H9 (cell line): ENCODE measurements at regions not wholly inside any gene's neighbourhood (a gene's known extent, or its start where the extent isn't known, plus 50 kb on each side); places are given as distances from the start of the nearest gene placed in this dataset.

Experiments
- DNase-seq: peaks from one replicate; pipeline ENCODE4 v3.0.0-alpha.2; 2017
- H2AFZ ChIP-seq: one replicate; pipeline ENCODE4 v1.6.1; 2013; ENCODE audit warnings: mild to moderate bottlenecking, low read length, control low read depth, moderate library complexity
- H2AK5ac ChIP-seq: 2 replicates; pipeline ENCODE4 v1.6.1; 2013; ENCODE audit warnings: low read length, control low read depth, mixed read lengths; ENCODE audit not compliant: insufficient read length
- H2BK120ac ChIP-seq: one replicate; pipeline ENCODE4 v1.6.1; 2013; ENCODE audit warnings: low read depth, mild to moderate bottlenecking, low read length, control low read depth, inconsistent platforms; ENCODE audit not compliant: poor library complexity, severe bottlenecking
- H2BK12ac ChIP-seq: 2 replicates; pipeline ENCODE4 v1.6.1; 2013; ENCODE audit warnings: low read length, control low read depth, mixed read lengths, low read depth; ENCODE audit not compliant: insufficient read length
- H2BK15ac ChIP-seq: 2 replicates; pipeline ENCODE4 v1.6.1; 2013; ENCODE audit warnings: low read depth, low read length, control low read depth
- H2BK20ac ChIP-seq: one replicate; pipeline ENCODE4 v1.6.1; 2013; ENCODE audit warnings: low read depth, mild to moderate bottlenecking, low read length, control low read depth, inconsistent platforms; ENCODE audit not compliant: poor library complexity, severe bottlenecking
- H2BK5ac ChIP-seq: 2 replicates; pipeline ENCODE4 v1.6.1; 2013; ENCODE audit warnings: low read length, control low read depth, mixed read lengths; ENCODE audit not compliant: insufficient read length
- H3K14ac ChIP-seq: 2 replicates; pipeline ENCODE4 v1.6.1; 2013; ENCODE audit warnings: low read length, control low read depth; ENCODE audit not compliant: insufficient read depth
- H3K18ac ChIP-seq: 2 replicates; pipeline ENCODE4 v1.6.1; 2013; ENCODE audit warnings: low read depth, mild to moderate bottlenecking, mixed read lengths, low read length, control low read depth; ENCODE audit not compliant: insufficient read length
- H3K23ac ChIP-seq: 2 replicates; pipeline ENCODE4 v1.6.1; 2013; ENCODE audit warnings: low read length, control low read depth, mixed read lengths, low read depth; ENCODE audit not compliant: insufficient read length
- H3K23me2 ChIP-seq: 2 replicates; pipeline ENCODE4 v1.6.1; 2013; ENCODE audit warnings: low read depth, mild to moderate bottlenecking, mixed read lengths, low read length, control low read depth; ENCODE audit not compliant: insufficient read length, poor library complexity, severe bottlenecking
- H3K27ac ChIP-seq: 2 replicates; pipeline ENCODE4 v1.5.1; 2013; ENCODE audit warnings: low read length, control low read depth, mixed read lengths, low read depth; ENCODE audit not compliant: insufficient read length
- H3K27me3 ChIP-seq: 2 replicates; pipeline ENCODE4 v1.6.1; 2013; ENCODE audit warnings: low read length, control low read depth, inconsistent platforms; ENCODE audit not compliant: insufficient read depth
- H3K4ac ChIP-seq: 2 replicates; pipeline ENCODE4 v1.6.1; 2013; ENCODE audit warnings: low read depth, mild to moderate bottlenecking, control low read depth, inconsistent platforms, low read length, moderate library complexity
- H3K4me1 ChIP-seq: 2 replicates; pipeline ENCODE4 v1.6.1; 2013; ENCODE audit warnings: low read length, control low read depth, inconsistent platforms; ENCODE audit not compliant: insufficient read depth
- H3K4me2 ChIP-seq: 2 replicates; pipeline ENCODE4 v1.6.1; 2013; ENCODE audit warnings: low read length, control low read depth, mixed read lengths; ENCODE audit not compliant: insufficient read length, insufficient read depth
- H3K56ac ChIP-seq: 2 replicates; pipeline ENCODE4 v1.6.1; 2013; ENCODE audit warnings: low read depth, mild to moderate bottlenecking, mixed read lengths, low read length, control low read depth; ENCODE audit not compliant: insufficient read length
- H3K79me1 ChIP-seq: 2 replicates; pipeline ENCODE4 v1.6.1; 2013; ENCODE audit warnings: low read depth, mild to moderate bottlenecking, moderate library complexity, low read length, control low read depth, inconsistent platforms; ENCODE audit not compliant: insufficient read depth, poor library complexity, severe bottlenecking
- H3K79me2 ChIP-seq: 2 replicates; pipeline ENCODE4 v1.6.1; 2013; ENCODE audit warnings: low read length, control low read depth, inconsistent platforms; ENCODE audit not compliant: insufficient read depth
- H3K9ac ChIP-seq: 2 replicates; pipeline ENCODE4 v1.6.1; 2013; ENCODE audit warnings: low read length, control low read depth, mixed read lengths; ENCODE audit not compliant: insufficient read length; ENCODE audit errors: extremely low read depth
- H3K9me3 ChIP-seq: one replicate; pipeline ENCODE4 v1.6.1; 2013; ENCODE audit warnings: low read depth, low read length, inconsistent platforms; ENCODE audit not compliant: control insufficient read depth
- H3T11ph ChIP-seq: one replicate; pipeline ENCODE4 v1.6.1; 2013; ENCODE audit warnings: mild to moderate bottlenecking, low read length, control low read depth, inconsistent platforms
- H4K20me1 ChIP-seq: one replicate; pipeline ENCODE4 v1.6.1; 2013; ENCODE audit not compliant: control insufficient read depth, insufficient read length, insufficient read depth
- H4K5ac ChIP-seq: 2 replicates; pipeline ENCODE4 v1.6.1; 2013; ENCODE audit warnings: low read depth, mild to moderate bottlenecking, mixed read lengths, low read length, control low read depth; ENCODE audit not compliant: insufficient read length
- H4K8ac ChIP-seq: replicated peaks from 2 replicates; pipeline ENCODE4 v1.6.1; 2013; ENCODE audit warnings: low read length, control low read depth, mixed read lengths, low read depth; ENCODE audit not compliant: insufficient read length
- H4K91ac ChIP-seq: 2 replicates; pipeline ENCODE4 v1.6.1; 2013; ENCODE audit warnings: low read depth, mild to moderate bottlenecking, moderate library complexity, mixed read lengths, low read length, control low read depth; ENCODE audit not compliant: insufficient read length
- H3K27ac Mint-ChIP-seq, 3 experiments: 2 replicates in 2 of 3; 3 replicates in 1 of 3; pipeline ENCODE4 v1.8.0; 2020 to 2021; ENCODE audit warnings: mixed read lengths in 3 of 3, mild to moderate bottlenecking in 1 of 3, moderate library complexity in 1 of 3
- H3K27me3 Mint-ChIP-seq: 2 replicates; pipeline ENCODE4 v1.8.0; 2021; ENCODE audit warnings: low read depth, mild to moderate bottlenecking, moderate library complexity, mixed read lengths
- H3K36me3 Mint-ChIP-seq, 3 experiments: 2 replicates in 2 of 3; 3 replicates in 1 of 3; pipeline ENCODE4 v1.8.0; 2020 to 2021; ENCODE audit warnings: low read depth in 3 of 3, mixed read lengths in 3 of 3; ENCODE audit not compliant: insufficient read depth in 1 of 3
- H3K4me1 Mint-ChIP-seq, 2 experiments: 2 replicates each; pipeline ENCODE4 v1.8.0; 2020; ENCODE audit warnings: mixed read lengths in 2 of 2
- H3K4me3 Mint-ChIP-seq, 2 experiments: 2 replicates in 1 of 2; 3 replicates in 1 of 2; pipeline ENCODE4 v1.8.0; 2020 to 2021; ENCODE audit warnings: mild to moderate bottlenecking in 2 of 2, mixed read lengths in 2 of 2, moderate library complexity in 1 of 2
- H3K9me3 Mint-ChIP-seq, 2 experiments: 2 replicates in 1 of 2; 3 replicates in 1 of 2; pipeline ENCODE4 v1.8.0; 2020; ENCODE audit warnings: mild to moderate bottlenecking in 2 of 2, mixed read lengths in 2 of 2, moderate library complexity in 1 of 2
- WGBS: extraction: QIAGEN DNeasy Blood & Tissue Kit; methylation state at CpG from one replicate; pipeline ENCODE4 v1.1.7; 2013; ENCODE audit warnings: missing lambda C conversion rate, low lambda C conversion rate, mixed read lengths; ENCODE audit not compliant: insufficient read length; ENCODE audit errors: extremely low coverage; 5-methylcytosine and 5-hydroxymethylcytosine counted together
- TF ChIP-seq, protein P1 (sequence below): fragments of 200-600 bp; sonication (generic); conservative IDR thresholded peaks from 3 replicates; pipeline ENCODE4 v1.8.0; 2021; ENCODE audit warnings: antibody characterized with exemption, mild to moderate bottlenecking

GRCh38 chr10:28774051-28774995 lies 97.0 kb downstream of the BAMBI start:
- Histone ChIP-seq H3K56ac (no peak overlapping the region), H2AFZ (no peak overlapping the region), H3K4ac (no peak overlapping the region), H3T11ph (no peak overlapping the region), H2AK5ac (no peak overlapping the region), H2BK20ac (no peak overlapping the region), H2BK5ac (no peak overlapping the region), H3K9me3 (no peaks in the 10 kb centered on the region), H4K20me1 (no peaks in the 10 kb centered on the region), H3K18ac (no peak overlapping the region), H4K91ac (no peak overlapping the region), H3K27ac (no peak overlapping the region), H3K79me2 (no peaks in the 10 kb centered on the region), H3K79me1 (no peaks in the 10 kb centered on the region), H3K23ac (no peak overlapping the region), H3K4me2 (no peak overlapping the region), H3K27me3 (no peaks in the 10 kb centered on the region), H3K4me1 (no peaks in the 10 kb centered on the region), H3K14ac (no peak overlapping the region), H2BK15ac (no peak overlapping the region), H4K8ac (no peak overlapping the region), H4K5ac (no peak overlapping the region), H2BK120ac (no peak overlapping the region), H2BK12ac (no peak overlapping the region), H3K23me2 (no peaks in the 10 kb centered on the region), H3K9ac (no peak overlapping the region)
- H3K36me3 Mint-ChIP-seq = peaks cover 6 to 9% (median 7%) of the 10 kb centered on the region in 3 experiments
- H3K4me3 Mint-ChIP-seq = no peak overlapping the region
- H3K4me1 Mint-ChIP-seq = peaks cover 0 to 4% of the 10 kb centered on the region in 2 experiments; a peak in 2 of 4 replicates
- H3K27ac Mint-ChIP-seq = no peak overlapping the region
- H3K9me3 Mint-ChIP-seq = peaks cover 14 to 15% of the 10 kb centered on the region in 2 experiments
- DNase-seq = no peak
- TF ChIP-seq, protein P1, sequence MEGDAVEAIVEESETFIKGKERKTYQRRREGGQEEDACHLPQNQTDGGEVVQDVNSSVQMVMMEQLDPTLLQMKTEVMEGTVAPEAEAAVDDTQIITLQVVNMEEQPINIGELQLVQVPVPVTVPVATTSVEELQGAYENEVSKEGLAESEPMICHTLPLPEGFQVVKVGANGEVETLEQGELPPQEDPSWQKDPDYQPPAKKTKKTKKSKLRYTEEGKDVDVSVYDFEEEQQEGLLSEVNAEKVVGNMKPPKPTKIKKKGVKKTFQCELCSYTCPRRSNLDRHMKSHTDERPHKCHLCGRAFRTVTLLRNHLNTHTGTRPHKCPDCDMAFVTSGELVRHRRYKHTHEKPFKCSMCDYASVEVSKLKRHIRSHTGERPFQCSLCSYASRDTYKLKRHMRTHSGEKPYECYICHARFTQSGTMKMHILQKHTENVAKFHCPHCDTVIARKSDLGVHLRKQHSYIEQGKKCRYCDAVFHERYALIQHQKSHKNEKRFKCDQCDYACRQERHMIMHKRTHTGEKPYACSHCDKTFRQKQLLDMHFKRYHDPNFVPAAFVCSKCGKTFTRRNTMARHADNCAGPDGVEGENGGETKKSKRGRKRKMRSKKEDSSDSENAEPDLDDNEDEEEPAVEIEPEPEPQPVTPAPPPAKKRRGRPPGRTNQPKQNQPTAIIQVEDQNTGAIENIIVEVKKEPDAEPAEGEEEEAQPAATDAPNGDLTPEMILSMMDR = no peak
- peaks cover 2% of the 10 kb centered on the region; the same call in 1 of the 2 replicates for H3K27me3 Mint-ChIP-seq
- no CpG with 5 or more reads among the region's 4 CpGs for WGBS
